ENCODE measurements at regions not wholly inside any gene's neighbourhood (a gene's known extent, or its start where the extent isn't known, plus 50 kb on each side); places are given as distances from the start of the nearest gene placed in this dataset.

- Histone ChIP-seq H3K9ac (ENCODE audit: low read depth, low read length, poor library complexity, severe bottlenecking) (no peak overlapping the region), H3K4me2 (ENCODE audit: low read depth, low read length, poor library complexity, severe bottlenecking) (no peak overlapping the region), H2AFZ (ENCODE audit: low read length) (no peak overlapping the region), H3K9me2 (replicated peaks; ENCODE audit: low read depth, low read length) (no peaks in the 10 kb centered on the region), H3K27me3 (ENCODE audit: insufficient read depth, low read length, poor library complexity, severe bottlenecking) (no peaks in the 10 kb centered on the region), H3K4me1 (ENCODE audit: insufficient read depth, low read length, poor library complexity, severe bottlenecking) (no peaks in the 10 kb centered on the region), H3F3A (ENCODE audit: low read depth) (no peaks in the 10 kb centered on the region), H3K9me3 (ENCODE audit: insufficient read depth, low read depth, low read length) (no peaks in the 10 kb centered on the region), H3K4me3 (ENCODE audit: low read length, poor library complexity, severe bottlenecking) (no peak overlapping the region), H3K36me3 (ENCODE audit: insufficient read depth, low read length) (no peaks in the 10 kb centered on the region), H4K20me1 (ENCODE audit: insufficient read depth, low read length, poor library complexity, severe bottlenecking) (no peaks in the 10 kb centered on the region), H3K79me2 (ENCODE audit: insufficient read depth, low read length) (no peaks in the 10 kb centered on the region)
- TF ChIP-seq CTCF (conservative IDR thresholded peaks at IDR 0.05; ENCODE audit: low read length) (no peak), EZH2phosphoT487 (IDR thresholded peaks at IDR 0.05; ENCODE audit: borderline replicate concordance) (no peak)
Measured at GRCh38 chr7:46572691-46573090, 651.6 kb upstream of the IGFBP3 start.

GRCh38 chr7:46571996-46572395, 650.9 kb upstream of the IGFBP3 start:
- H3F3A ChIP-seq (ENCODE audit: low read depth) = no peaks in the 10 kb centered on the region
- H2AFZ ChIP-seq (ENCODE audit: low read length) = no peak overlapping the region
- H3K9ac ChIP-seq (ENCODE audit: low read depth, low read length, poor library complexity, severe bottlenecking) = no peak overlapping the region
- H4K20me1 ChIP-seq (ENCODE audit: insufficient read depth, low read length, poor library complexity, severe bottlenecking) = no peaks in the 10 kb centered on the region
- TF ChIP-seq CTCF (conservative IDR thresholded peaks at IDR 0.05; ENCODE audit: low read length) = no peak
- TF ChIP-seq EZH2phosphoT487 (IDR thresholded peaks at IDR 0.05; ENCODE audit: borderline replicate concordance) = no peak
- H3K27me3 ChIP-seq (ENCODE audit: insufficient read depth, low read length, poor library complexity, severe bottlenecking) = no peaks in the 10 kb centered on the region
- H3K36me3 ChIP-seq (ENCODE audit: insufficient read depth, low read length) = no peaks in the 10 kb centered on the region
- H3K9me3 ChIP-seq (ENCODE audit: insufficient read depth, low read depth, low read length) = no peaks in the 10 kb centered on the region
- H3K79me2 ChIP-seq (ENCODE audit: insufficient read depth, low read length) = no peaks in the 10 kb centered on the region
- no peaks in the 10 kb centered on the region for H3K9me2 ChIP-seq (replicated peaks; ENCODE audit: low read depth, low read length)
- no peak overlapping the region for H3K4me2 ChIP-seq (ENCODE audit: low read depth, low read length, poor library complexity, severe bottlenecking)
- no peak overlapping the region for H3K4me3 ChIP-seq (ENCODE audit: low read length, poor library complexity, severe bottlenecking)
- no peaks in the 10 kb centered on the region for H3K4me1 ChIP-seq (ENCODE audit: insufficient read depth, low read length, poor library complexity, severe bottlenecking)

GRCh38 chr7:46569133-46569465, 648.0 kb upstream of the IGFBP3 start:
- H3K4me2 ChIP-seq (ENCODE audit: low read depth, low read length, poor library complexity, severe bottlenecking) = no peak overlapping the region
- H3K4me3 ChIP-seq (ENCODE audit: low read length, poor library complexity, severe bottlenecking) = no peak overlapping the region
- no peaks in the 10 kb centered on the region for H3K27me3 ChIP-seq (ENCODE audit: insufficient read depth, low read length, poor library complexity, severe bottlenecking)
- H3K4me1 ChIP-seq (ENCODE audit: insufficient read depth, low read length, poor library complexity, severe bottlenecking) = no peaks in the 10 kb centered on the region
- H2AFZ ChIP-seq (ENCODE audit: low read length) = no peak overlapping the region
- no peaks in the 10 kb centered on the region for H3F3A ChIP-seq (ENCODE audit: low read depth)
- no peaks in the 10 kb centered on the region for H3K9me2 ChIP-seq (replicated peaks; ENCODE audit: low read depth, low read length)
- H4K20me1 ChIP-seq (ENCODE audit: insufficient read depth, low read length, poor library complexity, severe bottlenecking) = no peaks in the 10 kb centered on the region
- H3K79me2 ChIP-seq (ENCODE audit: insufficient read depth, low read length) = no peaks in the 10 kb centered on the region
- H3K9me3 ChIP-seq (ENCODE audit: insufficient read depth, low read depth, low read length) = no peaks in the 10 kb centered on the region
- no peaks in the 10 kb centered on the region for H3K36me3 ChIP-seq (ENCODE audit: insufficient read depth, low read length)
- no peak overlapping the region for H3K9ac ChIP-seq (ENCODE audit: low read depth, low read length, poor library complexity, severe bottlenecking)
- no peak for TF ChIP-seq EZH2phosphoT487 (IDR thresholded peaks at IDR 0.05; ENCODE audit: borderline replicate concordance)

DNA sequence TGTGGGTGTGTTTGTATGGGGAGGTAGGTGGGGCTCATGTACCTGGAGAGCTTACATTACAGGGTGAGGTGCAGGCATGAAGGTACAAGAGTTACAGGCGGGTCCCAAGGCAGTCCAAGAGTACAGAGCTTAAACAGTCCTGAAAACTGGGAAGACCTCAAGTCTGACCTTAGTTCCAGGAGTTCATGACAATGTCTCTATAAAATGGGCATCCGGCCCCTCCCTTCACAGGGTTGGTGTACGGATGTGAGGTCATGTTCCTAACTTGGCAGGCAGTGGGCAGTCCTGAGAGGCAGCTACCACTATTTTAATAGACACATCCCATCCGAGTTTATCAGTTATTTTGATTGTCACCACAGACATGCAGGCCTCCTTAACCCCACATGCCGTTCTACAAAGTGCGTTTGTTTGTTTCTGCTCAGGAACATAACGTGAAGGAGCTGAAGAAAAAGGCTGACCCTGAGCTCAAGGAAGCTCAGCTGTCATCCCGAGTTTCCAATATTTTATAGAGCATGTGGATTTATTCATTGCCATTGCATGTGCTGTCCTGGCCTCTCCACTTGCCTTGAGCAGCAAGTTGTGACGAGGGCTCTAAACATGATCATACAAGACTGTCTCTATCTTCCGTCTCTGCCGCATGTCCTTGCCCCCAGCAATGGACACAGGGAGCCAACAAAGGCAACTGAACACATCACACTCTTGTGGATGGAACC, 647.5 kb upstream of the IGFBP3 start:
- Histone ChIP-seq H3K27me3 (ENCODE audit: insufficient read depth, low read length, poor library complexity, severe bottlenecking) (no peaks in the 10 kb centered on the region), H3K9me2 (replicated peaks; ENCODE audit: low read depth, low read length) (no peaks in the 10 kb centered on the region), H3K36me3 (ENCODE audit: insufficient read depth, low read length) (no peaks in the 10 kb centered on the region), H3K4me1 (ENCODE audit: insufficient read depth, low read length, poor library complexity, severe bottlenecking) (no peaks in the 10 kb centered on the region), H3K79me2 (ENCODE audit: insufficient read depth, low read length) (no peaks in the 10 kb centered on the region), H3K4me3 (ENCODE audit: low read length, poor library complexity, severe bottlenecking) (no peak overlapping the region), H3K9me3 (ENCODE audit: insufficient read depth, low read depth, low read length) (no peaks in the 10 kb centered on the region), H3K4me2 (ENCODE audit: low read depth, low read length, poor library complexity, severe bottlenecking) (no peak overlapping the region), H2AFZ (ENCODE audit: low read length) (no peak overlapping the region), H3F3A (ENCODE audit: low read depth) (no peaks in the 10 kb centered on the region), H3K9ac (ENCODE audit: low read depth, low read length, poor library complexity, severe bottlenecking) (no peak overlapping the region), H4K20me1 (ENCODE audit: insufficient read depth, low read length, poor library complexity, severe bottlenecking) (no peaks in the 10 kb centered on the region)
- no peak for TF ChIP-seq EZH2phosphoT487 (IDR thresholded peaks at IDR 0.05; ENCODE audit: borderline replicate concordance)
- no peak for TF ChIP-seq CTCF (conservative IDR thresholded peaks at IDR 0.05; ENCODE audit: low read length)
